GM12878 (cell line): ENCODE measurements at regions not wholly inside any gene's neighbourhood (a gene's known extent, or its start where the extent isn't known, plus 50 kb on each side); places are given as distances from the start of the nearest gene placed in this dataset.

ENCODE experiments used
- ATAC-seq: fragments of 200-7000 bp; cut with Tn5 transposase; 3 replicates; pipeline ENCODE4 v1.9.1; 2020; ENCODE audit warnings: mild to moderate bottlenecking, moderate library complexity
- BruUV-seq: library from RNA; stranded (reverse); fragments of 400-500 nt; replicated peaks from 2 replicates; lab custom pipeline; 2021; lab: Mats Ljungman, UMichigan
- CTCF ChIA-PET: fragments of 300-600 bp; sonication (Branson Sonifier 250); formaldehyde crosslinking; extraction: SDS; loops from one replicate; lab custom pipeline; 2021; ENCODE audit warnings: inconsistent platforms; lab: Yijun Ruan, JAX
- POLR2A ChIA-PET: fragments of 350-600 bp; formaldehyde crosslinking; extraction: SDS; loops from one replicate; lab custom pipeline; 2021; ENCODE audit warnings: inconsistent platforms; lab: Charles Lee
- RAD21 ChIA-PET: fragments of 300-600 bp; sonication (Branson Sonifier 250); formaldehyde crosslinking; loops from one replicate; lab custom pipeline; 2023; ENCODE audit warnings: antibody characterized with exemption; ENCODE audit not compliant: unreplicated experiment; lab: Charles Lee
- SMC1A ChIA-PET: fragments of 300-600 bp; sonication (Branson Sonifier 250); formaldehyde crosslinking; loops from one replicate; lab custom pipeline; 2023; ENCODE audit not compliant: unreplicated experiment, uncharacterized antibody; lab: Charles Lee
- DNase-seq: peaks from one replicate; pipeline ENCODE4 v3.0.0-alpha.2; 2011; ENCODE audit warnings: low read depth, low spot score
- FAIRE-seq: peaks from 3 replicates; lab custom pipeline; 2011; peaks lifted over from hg19 to GRCh38; lab: Jason Lieb, UNC
- H2AFZ ChIP-seq: 2 replicates; pipeline ENCODE4 v1.6.0; 2011; ENCODE audit warnings: low read depth, low read length, control low read depth; ENCODE audit not compliant: control insufficient read depth
- H3K27ac ChIP-seq: 2 replicates; pipeline ENCODE4 v1.5.1; 2011; ENCODE audit warnings: control low read depth; ENCODE audit not compliant: control insufficient read depth, insufficient read depth
- H3K27me3 ChIP-seq, 2 experiments: replicated peaks in 1 of 2; 2 replicates each; pipeline versions ENCODE4 v1.6.0 to v1.6.1; 2011; ENCODE audit warnings: low read length in 1 of 2; ENCODE audit not compliant: control insufficient read depth in 2 of 2, insufficient read depth in 2 of 2
- H3K36me3 ChIP-seq, 2 experiments: 2 replicates each; pipeline ENCODE4 v1.5.1; 2011; ENCODE audit warnings: low read length in 1 of 2; ENCODE audit not compliant: control insufficient read depth in 2 of 2, insufficient read depth in 2 of 2
- H3K4me1 ChIP-seq: 2 replicates; pipeline ENCODE4 v1.6.1; 2011; ENCODE audit warnings: mild to moderate bottlenecking, low read length, moderate library complexity, mixed read lengths; ENCODE audit not compliant: control insufficient read depth, insufficient read depth
- H3K4me2 ChIP-seq: 2 replicates; pipeline ENCODE4 v1.6.0; 2011; ENCODE audit warnings: control low read depth; ENCODE audit not compliant: control insufficient read depth, insufficient read depth
- H3K4me3 ChIP-seq: fragments of 200-600 bp; sonication (generic); 2 replicates; pipeline ENCODE4 v1.5.1; 2016
- H3K79me2 ChIP-seq: 2 replicates; pipeline ENCODE4 v1.6.0; 2011; ENCODE audit warnings: low read length; ENCODE audit not compliant: control insufficient read depth, insufficient read depth
- H3K9ac ChIP-seq: 2 replicates; pipeline ENCODE4 v1.8.0; 2011; ENCODE audit warnings: low read length, control low read depth, mixed read lengths; ENCODE audit not compliant: control insufficient read depth, insufficient read depth
- H3K9me3 ChIP-seq: replicated peaks from 3 replicates; pipeline ENCODE4 v1.5.1; 2011; ENCODE audit warnings: mild to moderate bottlenecking, low read length; ENCODE audit not compliant: control insufficient read depth, insufficient read depth
- H4K20me1 ChIP-seq: 2 replicates; pipeline ENCODE4 v1.6.0; 2011; ENCODE audit not compliant: control insufficient read depth, insufficient read depth
- BRCA1 ChIP-seq: IDR thresholded peaks from 2 replicates; pipeline ENCODE4 v1.6.1; 2011; ENCODE audit warnings: low read depth, low read length, improper control_type of control experiment
- E2F8 ChIP-seq: fragments of 450-650 bp; IDR thresholded peaks from 2 replicates; pipeline ENCODE4 v1.6.1; 2018; ENCODE audit warnings: mild to moderate bottlenecking, low read depth, moderate library complexity; ENCODE audit not compliant: partially characterized antibody
- MEF2B ChIP-seq: fragments of 450-650 bp; IDR thresholded peaks from 2 replicates; pipeline ENCODE4 v1.6.1; 2018; ENCODE audit warnings: mild to moderate bottlenecking, moderate library complexity; ENCODE audit not compliant: partially characterized antibody, poor library complexity, severe bottlenecking
- NFYA ChIP-seq: IDR thresholded peaks from 2 replicates; pipeline ENCODE4 v1.6.1; 2011; ENCODE audit warnings: low read depth, mild to moderate bottlenecking, low read length, improper control_type of control experiment, borderline replicate concordance
- NRF1 ChIP-seq: conservative IDR thresholded peaks from 2 replicates; pipeline ENCODE4 v1.6.1; 2011; ENCODE audit warnings: mild to moderate bottlenecking, low read depth, low read length, improper control_type of control experiment
- PML ChIP-seq: IDR thresholded peaks from 2 replicates; pipeline ENCODE4 v1.6.1; 2012; ENCODE audit warnings: low read length, inconsistent platforms
- POLR2A ChIP-seq: IDR thresholded peaks from 2 replicates; pipeline ENCODE4 v1.6.1; 2011; ENCODE audit warnings: low read depth, mild to moderate bottlenecking, low read length
- RAD51 ChIP-seq: fragments of 450-650 bp; IDR thresholded peaks from 2 replicates; pipeline ENCODE4 v1.6.1; 2016; ENCODE audit warnings: moderate library complexity, mild to moderate bottlenecking, inconsistent platforms
- RCOR1 ChIP-seq: conservative IDR thresholded peaks from 2 replicates; pipeline ENCODE4 v1.6.1; 2012; ENCODE audit warnings: low read depth, low read length, improper control_type of control experiment
- RFX5 ChIP-seq: IDR thresholded peaks from 2 replicates; pipeline ENCODE4 v1.6.1; 2011; ENCODE audit warnings: low read depth, low read length, improper control_type of control experiment
- SMAD1 ChIP-seq: fragments of 450-650 bp; IDR thresholded peaks from 2 replicates; pipeline ENCODE4 v1.6.1; 2018; ENCODE audit warnings: mild to moderate bottlenecking, low read depth; ENCODE audit not compliant: partially characterized antibody
- TCF3 ChIP-seq: IDR thresholded peaks from 2 replicates; pipeline ENCODE4 v1.6.1; 2012; ENCODE audit warnings: low read depth, mild to moderate bottlenecking, low read length, borderline replicate concordance; ENCODE audit not compliant: insufficient read depth
- ZBED1 ChIP-seq: IDR thresholded peaks from 2 replicates; pipeline ENCODE4 v1.6.1; 2016; ENCODE audit warnings: borderline replicate concordance
- ZNF217 ChIP-seq: fragments of 450-650 bp; IDR thresholded peaks from 2 replicates; pipeline ENCODE4 v1.6.1; 2017; ENCODE audit warnings: antibody characterized with exemption, mild to moderate bottlenecking
- WGBS: methylation state at CpG from one replicate; pipeline ENCODE4 v1.1.6; 2016; ENCODE audit warnings: low lambda C conversion rate; ENCODE audit not compliant: insufficient replicate concordance, insufficient coverage; ENCODE audit errors: missing lambda C conversion rate; 5-methylcytosine and 5-hydroxymethylcytosine counted together
- in situ Hi-C: fragments of 300-500 bp; cut with MboI; formaldehyde crosslinking; loops from 9 replicates; pipeline ENCODE4 v1.14.3; 2018; ENCODE audit warnings: mixed read lengths
- intact Hi-C: fragments of 100-400 bp; cut with micrococcal nuclease; formaldehyde crosslinking; loops from one replicate; pipeline ENCODE4 v1.14.2; 2022; ENCODE audit not compliant: unreplicated experiment
- TF ChIP-seq, protein P1 (sequence below): fragments of 450-650 bp; IDR thresholded peaks from 2 replicates; pipeline ENCODE4 v1.6.1; 2016; ENCODE audit warnings: mild to moderate bottlenecking
- TF ChIP-seq, protein P2 (sequence below): fragments of 450-650 bp; IDR thresholded peaks from 2 replicates; pipeline ENCODE4 v1.6.1; 2014; ENCODE audit warnings: mild to moderate bottlenecking
- TF ChIP-seq, protein P3 (sequence below): fragments of 450-650 bp; formaldehyde crosslinking; IDR thresholded peaks from 2 replicates; pipeline ENCODE4 v1.4.0; 2022; ENCODE audit warnings: mild to moderate bottlenecking, moderate library complexity

DNA sequence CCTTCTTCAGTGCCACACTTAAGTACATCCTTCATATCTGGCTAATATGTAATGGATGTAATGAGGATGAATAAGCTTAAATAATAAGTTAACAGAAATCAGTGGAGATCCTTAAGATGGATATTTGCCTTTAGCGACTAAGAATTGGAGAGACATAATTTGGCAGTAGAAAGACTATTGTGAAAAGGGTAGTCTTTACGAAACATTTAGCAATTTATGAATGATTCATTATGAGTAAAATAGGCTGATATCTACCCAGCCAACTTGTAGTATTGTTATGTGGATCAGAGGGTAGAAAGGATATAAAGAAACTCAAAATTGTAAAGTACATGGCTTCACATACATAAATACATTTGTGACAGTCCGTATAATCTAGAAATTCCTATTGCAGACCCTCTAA, 2371.8 kb downstream of the PCDH7 start:
- no peak for ATAC-seq
- no peaks in the 10 kb centered on the region for H3K27me3 ChIP-seq
- H2AFZ ChIP-seq, result no peak overlapping the region
- FAIRE-seq, result no peak
- CTCF ChIA-PET, result no interaction called here
- no TSS peak for BruUV-seq
- H4K20me1 ChIP-seq, result no peaks in the 10 kb centered on the region
- POLR2A ChIA-PET, result no interaction called here
- H3K4me1 ChIP-seq, result no peaks in the 10 kb centered on the region
- no peak overlapping the region for H3K4me2 ChIP-seq
- DNase-seq, result no peak
- in situ Hi-C loops (no loop called here), intact Hi-C loops (no loop called here)
- H3K36me3 ChIP-seq, result no peaks in the 10 kb centered on the region
- SMC1A ChIA-PET, result no interaction called here
- H3K4me3 ChIP-seq, result no peak overlapping the region
- RAD21 ChIA-PET, result no interaction called here
- H3K9me3 ChIP-seq, result no peaks in the 10 kb centered on the region
- no peak overlapping the region for H3K27ac ChIP-seq
- TF ChIP-seq ZBED1 (no peak), RAD51 (no peak), POLR2A (no peak), NFYA (no peak), BRCA1 (no peak), MEF2B (no peak), PML (no peak), RFX5 (no peak), TCF3 (no peak), ZNF217 (no peak), RCOR1 (no peak), SMAD1 (no peak), E2F8 (no peak), NRF1 (no peak)
- TF ChIP-seq, protein P1, sequence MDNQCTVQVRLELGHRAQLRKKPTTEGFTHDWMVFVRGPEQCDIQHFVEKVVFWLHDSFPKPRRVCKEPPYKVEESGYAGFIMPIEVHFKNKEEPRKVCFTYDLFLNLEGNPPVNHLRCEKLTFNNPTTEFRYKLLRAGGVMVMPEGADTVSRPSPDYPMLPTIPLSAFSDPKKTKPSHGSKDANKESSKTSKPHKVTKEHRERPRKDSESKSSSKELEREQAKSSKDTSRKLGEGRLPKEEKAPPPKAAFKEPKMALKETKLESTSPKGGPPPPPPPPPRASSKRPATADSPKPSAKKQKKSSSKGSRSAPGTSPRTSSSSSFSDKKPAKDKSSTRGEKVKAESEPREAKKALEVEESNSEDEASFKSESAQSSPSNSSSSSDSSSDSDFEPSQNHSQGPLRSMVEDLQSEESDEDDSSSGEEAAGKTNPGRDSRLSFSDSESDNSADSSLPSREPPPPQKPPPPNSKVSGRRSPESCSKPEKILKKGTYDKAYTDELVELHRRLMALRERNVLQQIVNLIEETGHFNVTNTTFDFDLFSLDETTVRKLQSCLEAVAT, result no peak
- TF ChIP-seq, protein P2, sequence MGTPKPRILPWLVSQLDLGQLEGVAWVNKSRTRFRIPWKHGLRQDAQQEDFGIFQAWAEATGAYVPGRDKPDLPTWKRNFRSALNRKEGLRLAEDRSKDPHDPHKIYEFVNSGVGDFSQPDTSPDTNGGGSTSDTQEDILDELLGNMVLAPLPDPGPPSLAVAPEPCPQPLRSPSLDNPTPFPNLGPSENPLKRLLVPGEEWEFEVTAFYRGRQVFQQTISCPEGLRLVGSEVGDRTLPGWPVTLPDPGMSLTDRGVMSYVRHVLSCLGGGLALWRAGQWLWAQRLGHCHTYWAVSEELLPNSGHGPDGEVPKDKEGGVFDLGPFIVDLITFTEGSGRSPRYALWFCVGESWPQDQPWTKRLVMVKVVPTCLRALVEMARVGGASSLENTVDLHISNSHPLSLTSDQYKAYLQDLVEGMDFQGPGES, result no peak
- TF ChIP-seq, protein P3, sequence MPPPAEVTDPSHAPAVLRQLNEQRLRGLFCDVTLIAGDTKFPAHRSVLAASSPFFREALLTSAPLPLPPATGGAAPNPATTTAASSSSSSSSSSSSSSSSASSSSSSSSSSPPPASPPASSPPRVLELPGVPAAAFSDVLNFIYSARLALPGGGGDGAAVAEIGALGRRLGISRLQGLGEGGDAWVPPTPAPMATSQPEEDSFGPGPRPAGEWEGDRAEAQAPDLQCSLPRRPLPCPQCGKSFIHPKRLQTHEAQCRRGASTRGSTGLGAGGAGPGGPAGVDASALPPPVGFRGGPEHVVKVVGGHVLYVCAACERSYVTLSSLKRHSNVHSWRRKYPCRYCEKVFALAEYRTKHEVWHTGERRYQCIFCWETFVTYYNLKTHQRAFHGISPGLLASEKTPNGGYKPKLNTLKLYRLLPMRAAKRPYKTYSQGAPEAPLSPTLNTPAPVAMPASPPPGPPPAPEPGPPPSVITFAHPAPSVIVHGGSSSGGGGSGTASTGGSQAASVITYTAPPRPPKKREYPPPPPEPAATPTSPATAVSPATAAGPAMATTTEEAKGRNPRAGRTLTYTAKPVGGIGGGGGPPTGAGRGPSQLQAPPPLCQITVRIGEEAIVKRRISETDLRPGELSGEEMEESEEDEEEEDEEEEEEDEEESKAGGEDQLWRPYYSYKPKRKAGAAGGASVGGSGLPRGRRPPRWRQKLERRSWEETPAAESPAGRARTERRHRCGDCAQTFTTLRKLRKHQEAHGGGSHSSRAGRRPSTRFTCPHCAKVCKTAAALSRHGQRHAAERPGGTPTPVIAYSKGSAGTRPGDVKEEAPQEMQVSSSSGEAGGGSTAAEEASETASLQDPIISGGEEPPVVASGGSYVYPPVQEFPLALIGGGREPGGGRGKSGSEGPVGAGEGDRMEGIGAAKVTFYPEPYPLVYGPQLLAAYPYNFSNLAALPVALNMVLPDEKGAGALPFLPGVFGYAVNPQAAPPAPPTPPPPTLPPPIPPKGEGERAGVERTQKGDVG (CRISPR knock-in tag), result no peak
- TF ChIP-seq, all 136 proteins: peak for 0
- Histone ChIP-seq H3K9ac (no peak overlapping the region), H3K79me2 (no peaks in the 10 kb centered on the region)
- WGBS, result 32% methylated on average over 3 of the region's 3 CpGs
